GM21447 (cell line): ENCODE measurements at regions not wholly inside any gene's neighbourhood (a gene's known extent, or its start where the extent isn't known, plus 50 kb on each side); places are given as distances from the start of the nearest gene placed in this dataset.
"Not testable (repeated sequence)": the region's sequence is repeated elsewhere in the genome, so short reads cannot be mapped to it uniquely, and the experiment has no call there.

Source experiments
- ATAC-seq: cut with Tn5 transposase; IDR thresholded peaks from one replicate; pipeline ENCODE4 v1.9.1; 2021; ENCODE audit not compliant: unreplicated experiment

DNA sequence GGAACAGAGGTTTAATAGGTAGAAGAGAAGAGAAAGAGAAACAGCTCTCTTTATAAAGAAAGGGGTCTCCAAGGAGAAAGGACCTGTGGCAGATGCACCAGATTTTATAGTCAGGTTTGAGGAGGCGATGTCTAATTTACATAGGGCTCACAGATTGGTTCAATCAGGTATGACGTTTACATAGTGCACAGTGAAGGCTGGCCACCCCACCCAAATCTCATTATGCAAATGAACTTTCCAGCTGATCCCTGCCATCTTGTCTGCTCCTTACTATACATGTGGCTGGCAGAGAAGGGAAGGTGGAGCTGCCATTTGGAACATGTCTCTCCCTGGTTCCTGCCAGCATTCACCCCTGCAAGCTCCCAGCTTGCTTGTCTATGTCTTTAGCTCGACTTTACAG lies 557.8 kb downstream of the SUCLG1 start:
- ATAC-seq = no peak

DNA sequence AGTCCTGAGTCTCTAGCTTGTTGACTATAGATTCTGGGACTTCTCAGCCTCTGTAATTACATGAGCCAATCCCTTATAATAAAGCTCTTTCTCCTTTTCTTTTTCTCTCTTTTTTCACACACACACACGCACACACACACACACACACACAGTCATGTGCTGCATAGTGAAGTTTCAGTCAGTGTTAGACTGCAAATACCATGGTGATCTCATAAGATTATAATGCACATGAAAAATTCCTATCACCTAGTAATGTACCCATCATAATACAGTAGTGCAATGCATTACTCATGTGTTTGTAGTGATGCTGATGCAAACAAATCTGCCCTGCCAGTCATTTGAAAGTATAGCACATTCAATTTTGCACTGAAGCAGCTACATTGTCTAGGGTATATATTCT lies 558.2 kb downstream of the SUCLG1 start:
- no peak for ATAC-seq

DNA sequence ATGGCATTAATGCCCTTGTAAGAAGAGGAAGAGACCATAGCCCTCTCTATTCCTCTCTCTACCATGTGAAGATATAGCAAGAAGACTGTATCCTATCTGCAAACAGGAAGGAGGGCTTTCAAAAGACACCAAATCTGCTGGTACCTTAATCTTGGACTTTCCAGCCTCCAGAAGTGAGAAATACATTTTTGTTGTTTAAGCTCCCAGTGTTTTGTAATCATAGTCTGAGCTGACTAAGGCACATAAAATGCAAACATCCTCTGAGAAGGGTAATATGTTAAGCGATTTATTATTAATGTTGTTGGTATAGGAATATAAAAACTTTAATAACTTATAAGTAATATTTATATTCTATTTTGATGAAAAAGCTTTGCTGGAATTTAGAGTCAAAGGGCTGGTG lies 559.8 kb downstream of the SUCLG1 start:
- no peak for ATAC-seq

DNA sequence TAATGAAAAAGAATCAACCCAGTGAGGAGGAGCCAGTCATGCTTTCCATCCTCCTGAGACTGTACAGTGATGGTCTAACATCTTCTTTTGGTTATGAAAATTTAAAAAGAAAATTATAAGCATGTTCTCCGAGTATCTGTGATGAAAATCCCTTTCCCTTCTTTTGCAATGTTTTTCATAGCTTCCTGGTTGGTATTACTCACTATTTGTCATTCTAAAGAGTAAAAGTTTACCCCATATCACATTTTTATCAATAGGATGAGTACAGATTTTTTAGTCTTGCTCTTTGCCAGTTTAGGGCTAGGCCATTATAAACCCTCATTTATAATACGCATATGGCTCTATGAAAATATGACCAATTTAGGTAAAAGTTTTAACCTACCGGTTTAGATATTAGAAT lies 564.1 kb downstream of the SUCLG1 start:
- no peak for ATAC-seq

DNA sequence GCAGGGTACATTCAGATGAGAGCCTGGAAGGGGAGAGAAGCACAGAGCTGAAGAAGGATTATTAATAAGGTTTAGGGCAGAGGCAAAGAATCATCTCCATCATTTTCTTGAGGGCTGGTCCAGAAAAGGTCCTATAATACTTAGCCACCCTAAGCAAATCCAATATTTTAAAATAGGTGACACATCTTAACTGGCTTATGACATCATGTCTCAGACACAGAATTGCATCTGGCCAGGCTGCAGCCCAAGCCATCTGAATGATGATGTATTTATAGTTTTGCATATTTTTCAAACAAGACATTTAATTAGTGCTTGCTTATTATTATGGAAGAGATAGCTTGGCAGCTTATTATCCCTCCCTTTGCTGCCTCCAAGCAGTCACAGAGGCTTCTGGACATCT lies 571.3 kb downstream of the SUCLG1 start:
- ATAC-seq = no peak

DNA sequence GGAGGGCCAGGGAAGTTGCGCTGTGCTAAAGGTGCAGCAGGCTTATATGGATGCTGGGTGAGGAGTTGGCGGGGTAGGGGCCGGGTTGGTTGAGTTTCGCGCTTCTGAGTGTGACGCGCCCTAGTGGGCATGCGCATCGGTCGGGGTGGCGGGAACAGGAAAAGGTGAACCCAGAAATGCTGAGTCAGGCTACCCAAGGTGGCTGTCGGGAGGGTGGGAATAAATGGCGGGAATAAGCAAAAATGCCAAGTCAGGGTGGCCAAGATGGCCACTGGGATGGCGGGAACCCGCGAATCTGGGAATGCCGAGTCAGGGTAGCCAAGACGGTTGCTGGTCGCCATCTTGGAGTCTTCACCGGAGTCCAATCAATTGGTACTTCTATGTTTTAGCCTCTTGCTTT lies 580.0 kb downstream of the SUCLG1 start:
- ATAC-seq = no peak

DNA sequence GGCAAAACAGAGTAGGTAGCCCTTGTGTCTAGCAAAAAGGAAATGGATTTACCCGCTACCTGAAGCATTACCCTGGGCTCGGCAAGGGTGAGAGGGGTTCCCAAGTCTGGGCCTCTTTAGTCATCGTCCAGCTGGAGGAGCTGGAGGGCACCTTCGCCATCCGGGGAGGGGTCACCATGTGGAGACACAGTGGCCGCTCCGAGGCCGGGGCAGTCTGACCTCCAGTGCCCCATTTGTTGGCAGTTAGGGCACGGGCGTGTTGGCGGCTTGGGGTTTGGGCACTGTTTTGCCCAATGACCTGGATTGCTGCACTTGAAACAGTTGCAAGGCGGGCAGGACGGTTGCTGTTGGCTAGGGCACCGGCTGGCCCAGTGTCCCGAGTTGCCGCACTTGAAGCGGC lies 581.8 kb downstream of the SUCLG1 start:
- ATAC-seq = not testable (repeated sequence)

DNA sequence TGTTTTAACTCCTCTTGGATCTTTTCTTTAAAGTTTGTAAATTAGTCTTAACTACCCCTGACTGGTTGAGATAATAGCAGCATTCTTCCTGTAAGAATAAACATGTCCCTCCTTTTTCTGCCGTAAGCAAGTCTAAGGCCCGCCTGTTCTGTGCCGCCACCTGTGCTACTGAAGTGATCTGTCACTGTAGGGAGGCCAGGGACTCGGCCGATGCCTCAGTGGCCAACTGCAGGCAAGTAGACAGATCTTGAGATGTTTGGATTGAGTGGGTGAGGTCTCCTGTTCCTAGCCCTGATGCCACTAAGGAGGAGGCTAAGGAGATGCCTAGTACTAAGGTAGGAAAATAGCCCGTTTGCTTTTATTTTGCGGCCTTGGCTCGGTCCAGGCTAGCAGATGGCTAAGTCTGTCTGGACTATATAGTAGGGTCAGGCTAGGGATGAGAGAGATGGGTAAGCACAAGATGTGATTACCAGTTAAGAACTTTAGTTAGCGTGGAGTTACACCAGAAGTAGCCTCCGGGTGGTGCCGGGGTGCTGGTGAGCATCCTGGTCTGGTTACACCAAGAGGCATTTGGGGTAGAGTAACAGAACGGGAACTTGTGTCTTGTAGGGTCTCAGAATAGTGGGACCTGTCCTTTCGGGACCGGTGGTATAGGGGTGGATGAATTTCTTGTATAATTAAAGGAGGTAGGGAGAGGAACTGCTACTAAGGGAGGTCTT lies 584.2 kb downstream of the SUCLG1 start:
- ATAC-seq = no peak

DNA sequence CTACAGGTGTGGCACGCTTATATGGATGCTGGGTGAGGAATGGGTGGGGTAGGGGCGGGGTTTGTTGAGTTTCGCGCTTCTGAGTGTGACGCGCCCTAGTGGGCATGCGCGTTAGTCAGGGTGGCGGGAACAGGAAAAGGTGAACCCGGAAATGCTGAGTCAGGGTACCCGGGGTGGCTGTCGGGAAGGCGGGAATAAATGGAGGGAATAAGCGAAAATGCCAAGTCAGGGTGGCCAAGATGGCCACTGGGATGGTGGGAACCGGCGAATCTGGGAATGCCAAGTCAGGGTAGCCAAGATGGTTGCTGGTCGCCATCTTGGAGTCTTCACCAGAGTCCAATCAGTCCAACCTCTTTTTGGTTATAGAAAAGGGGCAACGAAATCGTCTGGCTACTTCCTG lies 585.0 kb downstream of the SUCLG1 start:
- no peak for ATAC-seq

DNA sequence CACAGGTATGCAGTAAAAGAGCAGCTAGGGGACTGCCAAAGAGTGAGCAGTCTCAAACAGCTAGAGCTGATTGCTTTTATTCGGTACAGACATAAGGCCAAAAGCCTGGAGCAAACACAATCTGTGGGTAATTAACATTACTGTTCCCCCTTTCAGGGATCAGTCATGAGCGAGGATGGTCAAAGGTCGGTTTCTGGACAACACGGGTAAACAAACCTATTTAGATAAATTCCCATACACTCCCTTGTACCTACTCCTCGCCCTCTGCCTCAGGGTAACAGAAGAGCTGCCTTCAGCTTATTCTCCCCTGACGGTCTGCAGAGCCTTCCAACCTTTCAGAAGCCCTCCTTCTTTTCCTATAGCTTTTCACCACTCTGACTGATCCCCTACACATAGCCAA lies 586.0 kb downstream of the SUCLG1 start:
- no peak for ATAC-seq

DNA sequence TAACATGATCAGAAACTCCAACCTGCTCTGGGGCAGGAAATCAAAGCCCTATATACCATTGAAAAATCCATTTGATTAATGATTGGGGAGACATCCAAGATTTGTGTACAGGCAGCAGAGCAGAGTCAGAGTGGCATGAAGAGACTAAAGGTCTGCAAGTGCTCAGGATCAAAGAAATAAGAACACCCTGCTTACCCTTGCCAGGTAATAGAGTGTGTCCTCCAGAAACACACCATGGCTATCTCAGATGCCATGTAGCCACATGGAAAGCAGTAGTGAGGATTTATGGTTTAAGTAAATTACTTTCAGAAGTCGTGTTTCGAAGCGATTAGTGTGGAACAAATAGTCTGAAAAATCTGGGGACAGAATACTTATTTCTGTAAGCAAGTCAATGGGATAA lies 592.9 kb downstream of the SUCLG1 start:
- no peak for ATAC-seq

DNA sequence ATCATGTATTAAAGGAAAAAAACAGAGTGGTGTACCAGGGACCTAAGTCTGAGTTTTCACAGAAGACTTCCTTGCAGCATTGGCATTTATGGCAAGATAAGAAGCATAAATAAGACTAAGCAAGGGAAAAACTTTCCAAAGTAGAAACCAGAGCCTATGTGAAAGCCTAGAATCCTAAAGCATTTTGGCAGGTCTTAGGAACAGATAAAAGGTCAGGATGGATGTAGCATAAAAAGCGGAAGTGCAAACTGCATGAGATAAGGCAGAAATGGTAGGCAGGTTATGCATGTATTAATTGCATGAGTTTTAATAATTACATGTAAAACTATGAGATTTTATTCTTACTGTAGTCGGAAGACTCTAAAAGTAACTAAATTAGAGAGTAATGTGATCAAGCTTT lies 596.5 kb downstream of the SUCLG1 start:
- ATAC-seq = no peak

DNA sequence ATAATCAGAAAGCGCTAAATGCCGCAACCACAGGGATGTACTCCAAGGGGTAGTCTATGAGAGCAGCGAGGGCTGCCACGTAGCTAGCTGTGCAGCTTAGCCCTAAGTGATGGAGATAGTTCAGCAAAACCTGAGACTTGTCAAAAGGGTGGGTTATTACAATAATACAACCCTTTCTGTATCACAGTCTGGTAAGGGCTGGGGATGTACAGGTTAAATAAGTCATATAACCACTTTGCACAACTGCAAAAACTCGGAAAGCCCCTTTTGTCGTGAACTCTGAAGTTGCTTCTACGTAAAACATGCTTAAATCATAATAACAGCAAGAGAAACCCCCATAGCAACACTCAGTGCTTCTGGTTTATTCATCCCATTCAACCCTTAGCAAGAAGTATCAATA lies 598.8 kb downstream of the SUCLG1 start:
- no peak for ATAC-seq

DNA sequence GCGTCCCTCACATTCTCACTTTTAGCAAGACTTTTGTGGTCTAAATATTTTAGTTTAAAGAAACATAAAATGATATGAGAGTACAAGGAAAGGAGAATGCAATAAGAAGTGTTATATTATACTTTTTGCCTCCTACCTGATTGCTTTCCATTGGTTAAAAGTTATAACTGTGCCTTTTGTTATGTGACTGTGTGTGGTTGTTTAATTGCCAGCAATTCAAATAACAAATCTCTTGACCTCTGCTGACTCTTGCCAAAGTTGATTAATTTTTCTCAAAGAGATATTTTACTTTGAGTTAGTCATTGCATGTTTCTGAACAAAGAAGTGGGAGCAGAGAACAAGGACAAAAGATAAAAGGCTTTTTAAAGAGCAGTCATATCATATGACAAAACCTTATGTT lies 599.5 kb downstream of the SUCLG1 start:
- no peak for ATAC-seq

DNA sequence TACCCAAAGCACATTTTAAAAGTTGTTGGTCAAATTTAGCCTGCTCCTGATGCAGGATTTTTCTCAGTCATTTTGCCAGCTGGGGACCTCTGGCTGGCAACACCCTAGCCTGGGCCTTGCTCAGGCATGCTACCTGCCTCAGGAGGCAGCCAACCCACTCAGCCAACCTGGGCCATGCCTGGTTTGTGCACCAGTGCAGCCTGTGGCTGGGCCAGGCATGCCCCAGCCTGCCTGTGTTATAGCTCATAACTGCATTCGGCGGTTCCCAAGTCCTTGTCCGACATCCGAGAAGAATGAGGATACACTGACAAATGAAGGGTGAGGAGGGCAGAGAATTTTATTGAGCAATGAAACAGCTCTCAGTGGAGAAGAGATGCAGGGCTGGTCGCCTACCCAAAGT lies 608.0 kb downstream of the SUCLG1 start:
- ATAC-seq = no peak

DNA sequence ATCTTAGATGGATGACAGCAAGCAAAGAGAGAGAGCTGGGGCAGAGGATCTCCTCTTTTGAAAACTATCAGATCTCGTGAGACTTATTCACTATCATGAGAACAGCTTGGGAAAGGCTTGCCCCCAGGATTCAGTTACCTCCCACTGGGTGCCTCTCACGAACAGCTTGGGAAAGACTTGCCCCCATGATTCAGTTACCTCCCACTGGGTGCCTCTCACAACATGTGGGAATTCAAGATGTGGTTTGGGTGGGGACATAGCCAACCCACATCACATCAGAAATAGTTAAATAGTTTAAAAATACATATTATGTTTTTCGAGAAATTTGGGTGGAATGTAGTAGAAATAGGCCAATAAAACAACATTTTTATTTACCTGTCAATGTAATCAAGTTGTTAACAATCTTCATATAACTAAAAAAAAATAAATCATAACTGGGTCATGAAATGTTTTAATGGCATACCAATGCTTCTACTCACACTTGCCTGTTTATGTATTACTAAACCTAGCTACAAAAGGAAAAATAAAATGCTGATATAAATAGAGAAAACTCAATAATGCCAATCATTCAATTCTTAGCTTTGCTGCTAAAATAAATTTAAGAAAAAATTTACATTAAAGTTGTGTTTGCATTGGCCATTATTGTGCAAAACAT lies 608.9 kb downstream of the SUCLG1 start:
- ATAC-seq = no peak

DNA sequence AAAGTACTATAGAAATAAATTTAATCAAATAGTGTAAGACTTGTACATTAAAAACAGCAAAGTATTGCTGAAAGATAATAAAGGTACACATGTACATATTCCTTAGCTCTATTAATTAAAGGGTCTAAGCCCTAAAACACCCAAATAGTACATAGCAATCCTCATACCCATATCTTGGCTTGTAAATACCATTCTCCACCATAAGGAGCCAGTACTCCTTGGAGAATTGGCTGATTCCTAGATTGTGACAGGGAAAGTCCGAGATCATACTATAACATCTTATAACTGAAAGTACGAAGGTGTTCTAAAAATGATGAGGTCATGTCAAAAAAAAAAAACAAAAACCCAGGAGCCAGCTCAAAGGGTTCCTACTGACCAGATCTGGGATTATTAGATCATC lies 614.6 kb downstream of the SUCLG1 start:
- no peak for ATAC-seq

DNA sequence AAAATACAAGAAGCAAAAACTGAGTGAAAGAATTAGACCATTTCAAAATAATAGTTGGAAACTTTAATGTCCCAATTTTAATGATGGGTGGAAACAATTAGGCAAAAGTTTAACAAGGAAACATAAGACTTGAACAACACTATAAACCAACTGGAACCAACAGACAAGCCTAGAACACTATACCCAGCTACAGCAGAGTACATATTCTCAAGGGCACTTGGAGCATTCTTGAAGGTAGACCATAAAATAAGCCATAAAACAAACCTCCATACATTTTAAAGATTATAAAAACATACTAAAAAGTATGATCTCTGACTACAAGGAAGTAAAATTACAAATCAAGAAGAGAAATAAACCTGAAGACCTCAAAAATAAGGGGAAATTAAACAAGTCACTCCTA lies 616.7 kb downstream of the SUCLG1 start:
- no peak for ATAC-seq

DNA sequence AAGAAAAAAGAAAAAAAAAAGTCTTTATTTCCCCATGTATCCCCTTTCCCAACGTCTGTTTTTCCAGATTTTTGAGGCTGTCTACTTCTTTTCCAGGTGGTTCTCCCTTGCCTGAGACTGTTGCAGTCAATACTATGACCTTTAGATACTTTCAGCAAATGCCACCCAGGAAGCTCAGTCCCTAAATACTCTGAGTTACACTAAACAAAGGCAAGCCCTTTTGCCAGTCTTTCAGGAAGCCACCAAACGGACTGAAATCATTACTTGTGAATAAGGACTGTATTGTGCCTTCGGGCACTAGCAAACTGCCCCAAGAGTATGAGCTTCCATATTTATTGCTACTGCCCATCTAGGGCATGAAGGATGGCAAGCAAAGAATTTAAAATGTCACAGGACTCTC lies 621.3 kb downstream of the SUCLG1 start:
- no peak for ATAC-seq

DNA sequence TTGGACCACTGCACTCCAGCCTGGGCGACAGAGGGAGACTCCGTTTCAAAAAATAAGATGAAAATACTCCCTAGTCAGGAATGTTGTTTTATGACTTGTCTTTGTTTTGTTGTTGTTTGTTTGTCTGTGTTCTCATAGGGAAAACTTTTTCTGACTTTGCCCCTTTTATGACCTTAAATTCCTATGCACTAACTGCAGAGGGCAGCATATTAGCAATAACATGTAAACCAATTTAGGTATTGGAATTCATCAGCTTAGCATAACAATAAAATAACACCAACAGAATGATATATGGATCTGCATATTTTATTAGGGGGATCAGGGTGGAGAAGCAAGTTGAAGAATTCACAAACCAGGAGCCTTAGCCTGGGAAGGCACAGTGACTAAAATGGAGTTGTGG lies 631.5 kb downstream of the SUCLG1 start:
- ATAC-seq = no peak

DNA sequence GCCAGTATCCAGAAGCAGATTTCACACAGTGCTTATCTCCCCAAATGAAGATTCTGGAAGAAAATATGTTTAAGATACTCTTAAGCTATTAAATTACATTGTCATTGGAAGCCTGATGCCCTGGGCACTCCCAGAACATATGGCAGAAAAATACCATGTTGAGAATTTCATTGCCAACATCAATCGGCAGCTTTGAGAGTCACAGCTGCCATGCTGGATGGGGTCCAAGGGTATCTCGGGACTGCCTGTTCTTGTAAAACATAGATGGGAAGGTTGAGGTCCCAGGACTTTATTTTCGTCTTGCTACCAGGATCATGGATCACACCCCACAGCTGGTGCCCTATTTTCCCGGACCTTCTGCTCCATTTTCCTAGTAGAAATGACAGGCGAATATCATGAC lies 632.5 kb downstream of the SUCLG1 start:
- no peak for ATAC-seq

DNA sequence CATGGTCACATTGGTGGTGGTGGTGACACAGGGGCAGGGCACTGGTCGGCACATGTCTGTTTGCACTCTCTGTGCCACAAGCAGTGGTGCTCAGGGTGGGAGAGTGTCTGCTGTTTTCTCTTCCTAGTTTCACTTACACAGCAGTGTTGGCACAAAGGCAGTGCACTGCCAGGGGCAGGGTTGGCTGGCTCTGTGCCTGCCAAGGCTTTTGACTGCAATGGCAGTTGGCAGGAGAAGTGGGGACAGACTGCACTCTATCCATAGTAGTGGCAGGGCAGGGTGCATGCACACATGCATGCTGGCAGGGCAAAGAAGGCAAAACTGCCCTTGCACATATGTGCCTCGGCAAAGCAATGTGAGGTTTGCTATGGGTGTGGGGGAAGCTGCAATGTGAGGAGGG lies 635.9 kb downstream of the SUCLG1 start:
- ATAC-seq = no peak

DNA sequence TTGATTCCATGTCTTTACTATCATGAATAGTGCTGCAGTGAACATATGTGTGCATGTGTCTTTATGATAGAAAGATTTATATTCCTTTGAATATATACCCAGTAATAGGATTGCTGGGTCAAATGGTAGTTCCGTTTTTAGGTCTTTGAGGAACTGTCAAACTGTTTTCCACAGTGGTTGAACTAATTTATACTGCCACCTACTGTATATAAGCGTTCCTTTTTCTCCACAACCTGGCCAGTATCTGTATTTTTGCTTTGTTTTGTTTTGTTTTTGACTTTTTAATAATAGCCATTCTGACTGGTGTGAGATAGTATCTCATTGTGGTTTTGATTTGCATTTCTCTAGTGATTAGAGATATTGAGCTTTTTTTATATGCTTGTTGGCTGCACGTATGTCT lies 641.6 kb downstream of the SUCLG1 start:
- ATAC-seq = no peak
